Lower leg skin (tissue), 4 donors: ENCODE measurements at regions not wholly inside any gene's neighbourhood (a gene's known extent, or its start where the extent isn't known, plus 50 kb on each side); places are given as distances from the start of the nearest gene placed in this dataset.

ENCODE experiments used
- DNase-seq, 2 donors: peaks; one replicate each; pipeline ENCODE4 v3.0.0-alpha.2; 2019; ENCODE audit warnings: low spot score in 2 of 2
- H3K4me3 ChIP-seq: fragments of 200-600 bp; sonication (generic); 2 replicates; pipeline ENCODE4 v1.5.1; 2017; ENCODE audit warnings: mild to moderate bottlenecking, low read depth; ENCODE audit not compliant: poor library complexity, severe bottlenecking
- CTCF ChIP-seq, 3 donors: fragments of 450-650 bp; IDR thresholded peaks; one replicate each; pipeline ENCODE4 v1.5.1; 2016; ENCODE audit warnings: antibody characterized with exemption in 3 of 3, mild to moderate bottlenecking in 3 of 3, moderate library complexity in 2 of 3
- POLR2A ChIP-seq, 2 donors: fragments of 450-650 bp; IDR thresholded peaks; one replicate each; pipeline ENCODE4 v1.6.1; 2016 to 2017; ENCODE audit warnings: antibody characterized with exemption in 2 of 2, mild to moderate bottlenecking in 1 of 2, moderate library complexity in 1 of 2
- WGBS, 2 donors: methylation state at CpG; one replicate each; pipeline ENCODE4 v1.1.5; 2018; 5-methylcytosine and 5-hydroxymethylcytosine counted together
- intact Hi-C: fragments of 100-400 bp; cut with DNase I; formaldehyde crosslinking; loops from one replicate; pipeline ENCODE4 v1.15.0; 2023; ENCODE audit warnings: low total_unique reads

DNA sequence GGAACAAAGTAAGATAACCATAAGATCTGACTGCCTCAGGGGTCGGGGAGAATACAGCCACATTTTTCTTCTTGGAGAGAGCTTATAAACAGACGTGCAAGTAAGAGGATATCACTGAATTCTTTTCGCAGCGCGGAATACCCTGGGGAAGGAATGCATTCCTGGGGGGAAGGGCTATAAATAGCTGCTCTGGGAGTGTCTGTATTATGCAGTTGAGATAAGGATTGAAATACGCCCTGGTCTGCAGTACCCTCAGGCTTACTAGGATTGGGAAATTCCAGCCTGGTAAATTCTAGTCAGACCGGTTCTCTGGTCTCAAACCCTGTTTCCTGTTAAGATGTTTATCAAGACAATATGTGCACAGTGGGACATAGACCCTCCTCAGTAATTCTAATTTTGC lies 1491.7 kb upstream of the RAG2 start:
- WGBS, 2 donors, result 24 to 39% methylated on average over 7 of the region's 7 CpGs
- DNase-seq, result no peak
- TF ChIP-seq POLR2A (IDR thresholded peaks at IDR 0.05) (no peak), CTCF (IDR thresholded peaks at IDR 0.05) (no peak)
- no peak overlapping the region for H3K4me3 ChIP-seq
- intact Hi-C loops, result no loop called here

- H3K4me3 ChIP-seq, result no peak overlapping the region
- intact Hi-C loops, result no loop called here
- WGBS, 2 donors, result 37 to 50% methylated on average over 3 of the region's 3 CpGs
- TF ChIP-seq CTCF (IDR thresholded peaks at IDR 0.05), result no peak
- TF ChIP-seq POLR2A (IDR thresholded peaks at IDR 0.05), result no peak
- no peak for DNase-seq
Observed at GRCh38 chr11:38060920-38061319, 1462.9 kb upstream of the RAG2 start.

- DNase-seq, result no peak
- WGBS, 2 donors, result 69 to 89% methylated on average over 3 of the region's 3 CpGs
- intact Hi-C loops, result no loop called here
- no peak overlapping the region for H3K4me3 ChIP-seq
- TF ChIP-seq CTCF (IDR thresholded peaks at IDR 0.05) (no peak), POLR2A (IDR thresholded peaks at IDR 0.05) (no peak)
Observed at GRCh38 chr11:38060136-38060535, 1462.1 kb upstream of the RAG2 start.

DNA sequence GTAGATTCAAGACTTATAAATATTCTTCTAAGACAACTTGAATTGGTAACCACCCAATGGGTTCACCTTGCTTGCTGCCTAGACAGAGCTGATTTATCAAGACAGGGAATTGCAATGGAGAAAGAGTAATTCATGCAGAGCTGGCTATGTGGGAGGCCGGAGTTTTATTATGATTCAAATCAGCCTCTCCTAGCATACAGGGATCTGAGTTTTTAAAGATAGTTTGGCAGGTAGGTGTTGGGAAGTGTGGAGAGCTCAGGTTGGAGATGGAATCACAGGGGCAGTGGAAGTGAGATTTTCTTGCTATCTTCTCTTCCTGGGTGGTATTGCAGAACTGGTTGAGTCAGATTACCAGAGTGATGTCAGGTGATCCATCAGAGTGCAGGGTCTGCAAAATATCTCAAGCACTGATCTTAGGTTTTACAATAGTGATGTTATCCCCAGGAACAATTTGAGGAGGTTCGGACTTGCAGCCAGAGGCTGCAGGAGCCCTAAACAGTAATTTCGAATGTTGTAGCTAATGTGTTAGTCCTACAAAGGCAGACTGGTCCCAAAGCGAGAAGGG lies 1448.6 kb upstream of the RAG2 start:
- TF ChIP-seq POLR2A (IDR thresholded peaks at IDR 0.05), result no peak
- TF ChIP-seq CTCF (IDR thresholded peaks at IDR 0.05), result no peak
- WGBS, 2 donors, result 77 to 79% methylated on average over 4 of the region's 4 CpGs
- no peak for DNase-seq
- H3K4me3 ChIP-seq, result no peak overlapping the region
- intact Hi-C loops, result no loop called here

DNA sequence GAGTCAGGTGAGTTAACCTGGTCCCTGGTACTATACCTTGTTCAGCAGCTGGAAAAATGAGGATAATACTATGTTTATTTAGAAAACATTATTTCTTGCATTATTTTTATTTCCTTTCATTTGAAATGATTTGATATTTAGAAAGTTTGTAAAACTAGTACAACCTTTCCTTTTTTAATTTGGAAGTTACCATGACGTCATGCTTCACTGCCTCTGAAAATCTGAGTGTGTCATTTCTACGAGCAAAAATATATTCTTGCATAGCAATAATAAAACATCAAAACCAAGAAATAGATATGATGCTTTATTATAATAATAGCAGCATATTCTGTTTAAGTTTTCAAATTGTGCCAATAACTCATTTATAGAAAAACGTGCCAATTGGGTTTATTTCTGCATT lies 1445.0 kb upstream of the RAG2 start:
- intact Hi-C loops, result no loop called here
- WGBS, 2 donors, result 70 to 74% methylated on average over 3 of the region's 3 CpGs
- no peak for DNase-seq
- TF ChIP-seq CTCF (IDR thresholded peaks at IDR 0.05) (no peak), POLR2A (IDR thresholded peaks at IDR 0.05) (no peak)
- no peak overlapping the region for H3K4me3 ChIP-seq

DNA sequence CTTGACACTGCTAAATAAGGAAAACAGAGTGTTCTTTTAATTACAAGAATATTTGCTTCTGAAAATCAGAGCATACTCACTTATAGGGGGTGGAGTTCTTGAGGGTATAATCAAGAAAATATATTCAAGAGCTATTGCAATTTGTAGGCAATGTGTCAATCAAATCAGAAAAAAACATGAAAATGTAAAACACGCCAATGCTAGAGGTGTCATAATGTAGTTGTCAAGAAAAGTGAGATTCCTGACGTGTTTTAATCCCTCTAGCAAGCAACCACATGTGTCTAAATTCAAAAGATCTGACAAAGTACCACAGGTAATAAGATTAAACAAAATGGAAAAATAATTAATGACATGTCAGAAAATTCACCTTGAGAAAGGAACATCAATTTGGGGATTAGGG lies 1440.7 kb upstream of the RAG2 start:
- TF ChIP-seq CTCF (IDR thresholded peaks at IDR 0.05) (no peak), POLR2A (IDR thresholded peaks at IDR 0.05) (no peak)
- no peak for DNase-seq
- intact Hi-C loops, result no loop called here
- H3K4me3 ChIP-seq, result no peak overlapping the region
- WGBS, 2 donors, result 48 to 56% methylated on average over 2 of the region's 2 CpGs
